Activated CD8-positive, alpha-beta T cell treated with anti-CD3 and anti-CD28 coated beads for 36 hours (primary cell): ENCODE measurements at regions not wholly inside any gene's neighbourhood (a gene's known extent, or its start where the extent isn't known, plus 50 kb on each side); places are given as distances from the start of the nearest gene placed in this dataset.

ENCODE experiments used
- ATAC-seq: fragments of 200-7000 bp; cut with Tn5 transposase; one replicate; pipeline ENCODE4 v1.10.0; 2021; ENCODE audit warnings: mild to moderate bottlenecking, moderate library complexity
- CTCF ChIA-PET: fragments of 350-600 bp; sonication (Branson Sonifier 250); formaldehyde crosslinking; loops from one replicate; lab custom pipeline; 2021; ENCODE audit warnings: antibody characterized with exemption; lab: Charles Lee
- POLR2A ChIA-PET: fragments of 350-600 bp; sonication (Branson Sonifier 250); formaldehyde crosslinking; loops from one replicate; lab custom pipeline; 2021; ENCODE audit warnings: antibody characterized with exemption; lab: Charles Lee
- DNase-seq: peaks from one replicate; pipeline ENCODE4 v3.0.0-alpha.2; 2020
- H3K27ac Mint-ChIP-seq: one replicate; pipeline ENCODE4 v1.8.0; 2021; ENCODE audit warnings: mild to moderate bottlenecking, mixed read lengths
- H3K27me3 Mint-ChIP-seq: one replicate; pipeline ENCODE4 v1.8.0; 2021; ENCODE audit warnings: mixed read lengths
- H3K36me3 Mint-ChIP-seq: one replicate; pipeline ENCODE4 v1.8.0; 2021; ENCODE audit warnings: low read depth, mixed read lengths
- H3K4me1 Mint-ChIP-seq: one replicate; pipeline ENCODE4 v1.8.0; 2021; ENCODE audit warnings: low read depth, mixed read lengths
- H3K4me3 Mint-ChIP-seq: one replicate; pipeline ENCODE4 v1.8.0; 2021; ENCODE audit warnings: mild to moderate bottlenecking, moderate library complexity, mixed read lengths
- H3K9me3 Mint-ChIP-seq: one replicate; pipeline ENCODE4 v1.8.0; 2021; ENCODE audit warnings: mixed read lengths
- CTCF ChIP-seq: fragments of 200-600 bp; IDR thresholded peaks from one replicate; pipeline ENCODE4 v1.8.0; 2022; ENCODE audit warnings: antibody characterized with exemption, mild to moderate bottlenecking
- intact Hi-C: fragments of 100-400 bp; cut with micrococcal nuclease; formaldehyde crosslinking; loops from one replicate; pipeline ENCODE4 v1.10.0; 2022

- H3K9me3 Mint-ChIP-seq = no peaks in the 10 kb centered on the region
- no peak for TF ChIP-seq CTCF
- H3K4me1 Mint-ChIP-seq = no peaks in the 10 kb centered on the region
- no peak overlapping the region for H3K27ac Mint-ChIP-seq
- POLR2A ChIA-PET = no interaction called here
- H3K4me3 Mint-ChIP-seq = no peak overlapping the region
- H3K36me3 Mint-ChIP-seq = no peaks in the 10 kb centered on the region
- CTCF ChIA-PET = no interaction called here
- H3K27me3 Mint-ChIP-seq = no peaks in the 10 kb centered on the region
- DNase-seq (no peak), ATAC-seq (peak; percentile 67)
- intact Hi-C loops = no loop called here
These were observed 58.2 kb upstream of the DKK2 start for GRCh38 chr4:107094332-107094731.
